A673 (cell line): ENCODE measurements at regions not wholly inside any gene's neighbourhood (a gene's known extent, or its start where the extent isn't known, plus 50 kb on each side); places are given as distances from the start of the nearest gene placed in this dataset.

Source experiments
- CTCF ChIP-seq: fragments of 300-800, 200-600 bp; sonication (generic); conservative IDR thresholded peaks from 2 replicates; pipeline ENCODE4 v1.5.1; 2017; ENCODE audit warnings: low read depth, mild to moderate bottlenecking, antibody characterized with exemption, low read length, moderate library complexity, mixed read lengths
- EZH2 ChIP-seq: fragments of 200-600 bp; sonication (generic); IDR thresholded peaks from 2 replicates; pipeline ENCODE4 v1.6.1; 2017; ENCODE audit warnings: borderline replicate concordance, low read depth, mild to moderate bottlenecking, mixed read lengths, antibody characterized with exemption, low read length; ENCODE audit not compliant: poor library complexity, severe bottlenecking

- TF ChIP-seq CTCF (no peak), EZH2 (no peak)
These were observed 393.2 kb upstream of the TENM4 start for GRCh38 chr11:79834015-79834414.
